IPS DF 6.9 (cell line): ENCODE measurements at regions not wholly inside any gene's neighbourhood (a gene's known extent, or its start where the extent isn't known, plus 50 kb on each side); places are given as distances from the start of the nearest gene placed in this dataset.

ENCODE experiments used
- DNase-seq: peaks from one replicate; pipeline ENCODE4 v3.0.0-alpha.2; 2013; ENCODE audit warnings: low read depth, low spot score
- H3K27ac ChIP-seq: one replicate; pipeline ENCODE4 v1.5.1; 2013; ENCODE audit warnings: low read length, control low read depth
- H3K27me3 ChIP-seq: 2 replicates; pipeline ENCODE4 v1.6.1; 2013; ENCODE audit warnings: mild to moderate bottlenecking, low read length; ENCODE audit not compliant: control insufficient read depth, insufficient read depth
- H3K36me3 ChIP-seq: 2 replicates; pipeline ENCODE4 v1.6.1; 2013; ENCODE audit warnings: low read length; ENCODE audit not compliant: control insufficient read depth, insufficient read depth
- H3K4me1 ChIP-seq: 2 replicates; pipeline ENCODE4 v1.6.1; 2013; ENCODE audit warnings: low read length; ENCODE audit not compliant: control insufficient read depth, insufficient read depth
- H3K4me3 ChIP-seq: 2 replicates; pipeline ENCODE4 v1.5.1; 2013; ENCODE audit warnings: mild to moderate bottlenecking, low read length
- H3K9me3 ChIP-seq: 2 replicates; pipeline ENCODE4 v1.6.1; 2013; ENCODE audit warnings: low read length, inconsistent platforms; ENCODE audit not compliant: control insufficient read depth, insufficient read depth
- WGBS: extraction: QIAGEN DNeasy Blood & Tissue Kit; methylation state at CpG from one replicate; pipeline ENCODE4 v1.1.7; 2013; ENCODE audit warnings: mixed read lengths, missing lambda C conversion rate; ENCODE audit not compliant: insufficient read length, insufficient coverage; 5-methylcytosine and 5-hydroxymethylcytosine counted together

- H3K27me3 ChIP-seq: no peaks in the 10 kb centered on the region
- H3K4me1 ChIP-seq: no peaks in the 10 kb centered on the region
- H3K36me3 ChIP-seq: no peaks in the 10 kb centered on the region
- no peak overlapping the region for H3K27ac ChIP-seq
- no peak for DNase-seq
- H3K4me3 ChIP-seq: no peak overlapping the region
- no peaks in the 10 kb centered on the region for H3K9me3 ChIP-seq
- 100% methylated on average over 1 of the region's 4 CpGs for WGBS
These were observed 159.1 kb downstream of the RASSF9 start for GRCh38 chr12:85676816-85677749.

GRCh38 chr12:85679296-85679695 is 156.9 kb downstream of the RASSF9 start:
- H3K27me3 ChIP-seq: no peaks in the 10 kb centered on the region
- no peak for DNase-seq
- WGBS: no CpG with 5 or more reads among the region's 1 CpG
- H3K36me3 ChIP-seq: no peaks in the 10 kb centered on the region
- no peak overlapping the region for H3K27ac ChIP-seq
- H3K4me1 ChIP-seq: no peaks in the 10 kb centered on the region
- no peaks in the 10 kb centered on the region for H3K9me3 ChIP-seq
- no peak overlapping the region for H3K4me3 ChIP-seq

GRCh38 chr12:85680881-85681280 is 155.3 kb downstream of the RASSF9 start:
- no peak for DNase-seq
- no peak overlapping the region for H3K4me3 ChIP-seq
- no peak overlapping the region for H3K27ac ChIP-seq
- no CpG with 5 or more reads among the region's 1 CpG for WGBS
- no peaks in the 10 kb centered on the region for H3K4me1 ChIP-seq
- H3K36me3 ChIP-seq: no peaks in the 10 kb centered on the region
- H3K27me3 ChIP-seq: no peaks in the 10 kb centered on the region
- no peaks in the 10 kb centered on the region for H3K9me3 ChIP-seq

- H3K27me3 ChIP-seq: no peaks in the 10 kb centered on the region
- no peaks in the 10 kb centered on the region for H3K36me3 ChIP-seq
- H3K27ac ChIP-seq: no peak overlapping the region
- no peak for DNase-seq
- H3K4me3 ChIP-seq: no peak overlapping the region
- H3K9me3 ChIP-seq: no peaks in the 10 kb centered on the region
- H3K4me1 ChIP-seq: no peaks in the 10 kb centered on the region
These were observed 154.9 kb downstream of the RASSF9 start for GRCh38 chr12:85681333-85681732.

- WGBS: no CpG with 5 or more reads among the region's 4 CpGs
- H3K27ac ChIP-seq: no peak overlapping the region
- no peak for DNase-seq
These were observed 153.2 kb downstream of the RASSF9 start for GRCh38 chr12:85683051-85683450.

GRCh38 chr12:85688837-85689236 is 147.4 kb downstream of the RASSF9 start:
- Histone ChIP-seq H3K27me3 (no peaks in the 10 kb centered on the region), H3K4me1 (no peaks in the 10 kb centered on the region), H3K4me3 (no peak overlapping the region), H3K36me3 (no peaks in the 10 kb centered on the region), H3K27ac (no peak overlapping the region), H3K9me3 (no peaks in the 10 kb centered on the region)
- no peak for DNase-seq
- no CpG with 5 or more reads among the region's 1 CpG for WGBS

More at GRCh38 chr12:85683051-85683450, 153.2 kb downstream of the RASSF9 start:
- no peaks in the 10 kb centered on the region for H3K4me1 ChIP-seq
- no peaks in the 10 kb centered on the region for H3K27me3 ChIP-seq
- no peaks in the 10 kb centered on the region for H3K9me3 ChIP-seq
- no peaks in the 10 kb centered on the region for H3K36me3 ChIP-seq
- no peak overlapping the region for H3K4me3 ChIP-seq

GRCh38 chr12:85690146-85690545 is 146.1 kb downstream of the RASSF9 start:
- H3K27me3 ChIP-seq: no peaks in the 10 kb centered on the region
- H3K9me3 ChIP-seq: no peaks in the 10 kb centered on the region
- H3K27ac ChIP-seq: no peak overlapping the region
- no CpG with 5 or more reads among the region's 3 CpGs for WGBS
- no peaks in the 10 kb centered on the region for H3K4me1 ChIP-seq
- no peak overlapping the region for H3K4me3 ChIP-seq
- no peak for DNase-seq
- H3K36me3 ChIP-seq: no peaks in the 10 kb centered on the region

GRCh38 chr12:85693093-85693665 is 143.0 kb downstream of the RASSF9 start:
- no peaks in the 10 kb centered on the region for H3K36me3 ChIP-seq
- H3K9me3 ChIP-seq: no peaks in the 10 kb centered on the region
- no peak for DNase-seq
- no peak overlapping the region for H3K4me3 ChIP-seq
- no CpG with 5 or more reads among the region's 3 CpGs for WGBS
- H3K27me3 ChIP-seq: no peaks in the 10 kb centered on the region
- H3K27ac ChIP-seq: no peak overlapping the region
- no peaks in the 10 kb centered on the region for H3K4me1 ChIP-seq

GRCh38 chr12:85695097-85695715 is 141.0 kb downstream of the RASSF9 start:
- H3K27me3 ChIP-seq: no peaks in the 10 kb centered on the region
- H3K27ac ChIP-seq: no peak overlapping the region
- no CpG with 5 or more reads among the region's 4 CpGs for WGBS
- no peak overlapping the region for H3K4me3 ChIP-seq
- no peaks in the 10 kb centered on the region for H3K36me3 ChIP-seq
- H3K9me3 ChIP-seq: no peaks in the 10 kb centered on the region
- no peak for DNase-seq
- H3K4me1 ChIP-seq: no peaks in the 10 kb centered on the region

- Histone ChIP-seq H3K27ac (no peak overlapping the region), H3K27me3 (no peaks in the 10 kb centered on the region), H3K4me3 (no peak overlapping the region), H3K9me3 (no peaks in the 10 kb centered on the region), H3K4me1 (no peaks in the 10 kb centered on the region), H3K36me3 (no peaks in the 10 kb centered on the region)
- no peak for DNase-seq
- no CpG with 5 or more reads among the region's 2 CpGs for WGBS
These were observed 139.2 kb downstream of the RASSF9 start for GRCh38 chr12:85697003-85697402.
